ENCODE measurements at regions not wholly inside any gene's neighbourhood (a gene's known extent, or its start where the extent isn't known, plus 50 kb on each side); places are given as distances from the start of the nearest gene placed in this dataset.

DNA sequence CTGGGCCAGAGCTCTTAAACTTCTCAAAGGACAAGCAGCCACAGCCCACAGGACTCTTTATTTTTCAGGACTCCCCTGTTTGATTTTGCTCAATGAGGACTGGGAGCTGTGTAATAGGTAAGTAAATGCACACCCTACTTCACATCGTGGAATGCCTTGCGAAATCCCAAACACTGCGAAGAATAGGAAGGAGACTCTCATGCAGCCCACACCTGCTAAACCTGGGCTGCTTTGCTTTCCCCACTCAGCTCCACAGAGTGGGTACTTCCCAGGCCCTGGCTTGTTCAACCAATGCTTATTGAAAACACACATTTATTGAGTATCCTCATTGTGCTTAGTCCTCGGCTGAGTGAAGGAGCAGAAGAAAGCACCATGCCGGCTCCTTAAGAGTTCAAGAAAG is 103.3 kb upstream of the FSTL4 start:
- TF ChIP-seq, protein P1, sequence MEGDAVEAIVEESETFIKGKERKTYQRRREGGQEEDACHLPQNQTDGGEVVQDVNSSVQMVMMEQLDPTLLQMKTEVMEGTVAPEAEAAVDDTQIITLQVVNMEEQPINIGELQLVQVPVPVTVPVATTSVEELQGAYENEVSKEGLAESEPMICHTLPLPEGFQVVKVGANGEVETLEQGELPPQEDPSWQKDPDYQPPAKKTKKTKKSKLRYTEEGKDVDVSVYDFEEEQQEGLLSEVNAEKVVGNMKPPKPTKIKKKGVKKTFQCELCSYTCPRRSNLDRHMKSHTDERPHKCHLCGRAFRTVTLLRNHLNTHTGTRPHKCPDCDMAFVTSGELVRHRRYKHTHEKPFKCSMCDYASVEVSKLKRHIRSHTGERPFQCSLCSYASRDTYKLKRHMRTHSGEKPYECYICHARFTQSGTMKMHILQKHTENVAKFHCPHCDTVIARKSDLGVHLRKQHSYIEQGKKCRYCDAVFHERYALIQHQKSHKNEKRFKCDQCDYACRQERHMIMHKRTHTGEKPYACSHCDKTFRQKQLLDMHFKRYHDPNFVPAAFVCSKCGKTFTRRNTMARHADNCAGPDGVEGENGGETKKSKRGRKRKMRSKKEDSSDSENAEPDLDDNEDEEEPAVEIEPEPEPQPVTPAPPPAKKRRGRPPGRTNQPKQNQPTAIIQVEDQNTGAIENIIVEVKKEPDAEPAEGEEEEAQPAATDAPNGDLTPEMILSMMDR (IDR thresholded peaks at IDR 0.05) = no peak
- TF ChIP-seq EP300 (IDR thresholded peaks at IDR 0.05) (no peak), POLR2AphosphoS5 (IDR thresholded peaks at IDR 0.05) (no peak), POLR2A (IDR thresholded peaks at IDR 0.05) (no peak)
- Histone ChIP-seq H3K27ac (no peak overlapping the region), H3K27me3 (peaks cover 5% of the 10 kb centered on the region), H3K36me3 (no peaks in the 10 kb centered on the region), H3K9me3 (peaks cover 0 to 4% (median 0%) of the 10 kb centered on the region in 3 donors), H3K4me3 (no peak overlapping the region), H3K4me1 (no peaks in the 10 kb centered on the region)
- 80 to 83% methylated on average over 1 to 4 of the region's 5 CpGs for WGBS, 2 donors (ENCODE audit: low coverage in 1 of 2)
- ATAC-seq = no peak

DNA sequence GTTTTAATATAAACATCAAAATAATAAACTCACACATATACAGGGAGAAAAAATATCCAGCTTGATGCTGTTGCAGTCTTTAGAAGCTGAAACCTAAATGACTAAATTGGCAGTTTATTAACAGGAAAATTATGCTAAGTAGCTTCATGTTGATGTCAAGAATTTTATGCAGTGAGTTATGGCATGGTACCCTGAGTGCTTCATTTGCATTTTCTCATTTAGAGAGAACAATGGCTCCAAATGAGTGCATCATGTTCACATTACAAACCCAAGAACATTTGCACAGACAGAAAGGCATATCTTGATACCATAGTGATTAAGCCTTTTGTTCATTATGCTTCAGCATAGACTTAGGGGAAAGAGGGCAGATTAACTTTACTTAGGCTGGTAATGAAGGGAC is 102.9 kb upstream of the FSTL4 start:
- H3K4me1 ChIP-seq = no peaks in the 10 kb centered on the region
- TF ChIP-seq POLR2A (IDR thresholded peaks at IDR 0.05) (no peak), POLR2AphosphoS5 (IDR thresholded peaks at IDR 0.05) (no peak), EP300 (IDR thresholded peaks at IDR 0.05) (no peak)
- TF ChIP-seq, protein P1 (IDR thresholded peaks at IDR 0.05) = no peak
- no peaks in the 10 kb centered on the region for H3K36me3 ChIP-seq
- H3K9me3 ChIP-seq = no peaks in the 10 kb centered on the region
- H3K4me3 ChIP-seq = no peak overlapping the region
- H3K27ac ChIP-seq = no peak overlapping the region
- no peak for ATAC-seq
- peaks cover 5% of the 10 kb centered on the region for H3K27me3 ChIP-seq

DNA sequence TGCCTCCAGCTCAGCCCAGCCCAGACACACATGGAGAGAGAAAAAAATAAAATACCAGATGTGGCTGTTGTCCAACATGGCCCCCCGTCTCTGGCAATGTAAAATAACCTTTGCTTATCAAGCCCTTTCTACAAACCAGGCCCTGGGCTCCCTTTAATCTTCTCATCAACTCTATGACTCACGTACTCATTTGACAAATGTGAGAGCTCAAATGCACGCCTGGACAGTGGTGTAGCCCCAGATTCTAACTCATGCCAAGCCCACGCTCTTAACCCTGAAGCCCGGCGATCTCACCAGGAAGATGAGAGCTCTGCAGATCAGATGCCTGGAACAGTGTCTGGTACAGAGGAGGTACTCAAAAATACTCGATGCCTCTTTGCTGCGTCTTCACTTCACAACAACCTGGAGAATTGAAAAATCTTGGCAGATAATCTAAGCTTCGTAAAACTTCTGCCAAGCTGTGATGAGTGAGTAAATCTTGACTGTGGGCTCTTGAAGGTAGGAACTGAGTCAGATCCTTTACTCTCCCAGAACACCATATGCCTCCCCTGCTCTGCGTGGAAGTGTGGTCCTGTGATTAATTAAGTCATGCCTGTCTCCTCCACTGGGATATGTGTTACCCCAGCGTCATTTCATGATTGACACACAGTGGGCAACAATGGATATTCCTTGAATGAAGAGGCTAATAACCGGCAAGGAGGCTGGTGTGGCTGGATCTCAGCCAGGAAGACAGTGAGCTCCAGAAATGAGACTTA is 102.0 kb upstream of the FSTL4 start:
- TF ChIP-seq EP300 (IDR thresholded peaks at IDR 0.05) (no peak), POLR2AphosphoS5 (IDR thresholded peaks at IDR 0.05) (no peak), POLR2A (IDR thresholded peaks at IDR 0.05) (no peak)
- TF ChIP-seq, protein P1 (IDR thresholded peaks at IDR 0.05) = no peak
- Histone ChIP-seq H3K9me3 (no peaks in the 10 kb centered on the region), H3K36me3 (no peaks in the 10 kb centered on the region), H3K27ac (no peak overlapping the region), H3K27me3 (peaks cover 5% of the 10 kb centered on the region), H3K4me3 (no peak overlapping the region), H3K4me1 (peaks cover 0 to 7% (median 0%) of the 10 kb centered on the region in 3 donors)
- 53 to 54% methylated on average over 4 to 6 of the region's 12 CpGs for WGBS, 2 donors (ENCODE audit: low coverage in 1 of 2)
- no peak for ATAC-seq

DNA sequence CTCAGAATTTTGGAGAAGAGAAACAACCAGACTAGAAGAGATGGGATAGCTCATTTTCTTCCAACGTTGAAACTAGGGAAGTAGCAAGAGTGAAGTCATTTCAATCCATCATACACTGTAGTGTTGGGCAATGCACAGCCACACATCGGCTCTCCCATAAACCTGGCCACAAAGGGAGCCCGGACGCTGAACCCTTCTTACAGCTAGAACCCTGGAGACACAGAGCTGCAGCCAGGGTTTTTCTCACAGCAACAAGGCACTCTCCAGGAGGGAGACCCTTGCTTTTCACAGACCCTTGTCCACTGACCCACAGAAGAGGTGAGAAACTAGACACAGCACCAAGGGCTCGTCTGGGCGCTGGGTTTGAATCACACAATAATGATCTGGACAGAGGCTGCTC is 101.4 kb upstream of the FSTL4 start:
- Histone ChIP-seq H3K4me1 (peaks cover 0 to 13% (median 0%) of the 10 kb centered on the region in 3 donors), H3K27ac (no peak overlapping the region), H3K9me3 (no peaks in the 10 kb centered on the region), H3K27me3 (peaks cover 5% of the 10 kb centered on the region), H3K36me3 (no peaks in the 10 kb centered on the region), H3K4me3 (no peak overlapping the region)
- TF ChIP-seq, protein P1 (IDR thresholded peaks at IDR 0.05) = no peak
- TF ChIP-seq POLR2A (IDR thresholded peaks at IDR 0.05) = no peak
- no peak for TF ChIP-seq EP300 (IDR thresholded peaks at IDR 0.05)
- TF ChIP-seq POLR2AphosphoS5 (IDR thresholded peaks at IDR 0.05) = no peak
- ATAC-seq = no peak
- WGBS, 2 donors (ENCODE audit: low coverage in 1 of 2) = 83% methylated on average over 5 of the region's 6 CpGs; no CpG with 5 or more reads in 1 of the 2 donors

DNA sequence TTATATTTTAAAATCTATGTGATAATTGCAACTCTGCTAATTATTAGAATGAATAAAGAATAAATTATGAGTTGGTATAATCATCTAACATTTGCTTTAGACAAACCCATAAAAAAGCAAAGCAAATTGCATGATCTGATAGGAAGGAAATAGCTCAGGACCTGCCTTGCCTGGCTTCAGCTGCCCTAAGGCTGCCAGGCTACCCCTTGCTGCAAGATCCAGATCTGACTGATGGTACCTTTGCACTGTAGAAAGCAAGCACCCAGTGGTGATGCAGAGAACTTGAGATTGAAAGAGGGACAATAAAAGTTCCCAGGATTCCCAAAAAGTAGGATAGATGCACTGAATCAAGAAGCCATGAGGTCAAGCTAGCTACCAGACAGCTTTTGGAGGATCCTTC is 100.9 kb upstream of the FSTL4 start:
- TF ChIP-seq EP300 (IDR thresholded peaks at IDR 0.05) = no peak
- TF ChIP-seq POLR2A (IDR thresholded peaks at IDR 0.05) = no peak
- TF ChIP-seq POLR2AphosphoS5 (IDR thresholded peaks at IDR 0.05) = no peak
- TF ChIP-seq, protein P1 (IDR thresholded peaks at IDR 0.05) = no peak
- H3K4me3 ChIP-seq = no peak overlapping the region
- ATAC-seq = no peak
- peaks cover 5% of the 10 kb centered on the region for H3K27me3 ChIP-seq
- no peaks in the 10 kb centered on the region for H3K9me3 ChIP-seq
- H3K36me3 ChIP-seq = no peaks in the 10 kb centered on the region
- H3K27ac ChIP-seq = no peak overlapping the region
- peaks cover 0 to 15% (median 0%) of the 10 kb centered on the region in 3 donors for H3K4me1 ChIP-seq

Data from gastroesophageal sphincter (tissue), 4 donors.